ENCODE measurements at regions not wholly inside any gene's neighbourhood (a gene's known extent, or its start where the extent isn't known, plus 50 kb on each side); places are given as distances from the start of the nearest gene placed in this dataset.

DNA sequence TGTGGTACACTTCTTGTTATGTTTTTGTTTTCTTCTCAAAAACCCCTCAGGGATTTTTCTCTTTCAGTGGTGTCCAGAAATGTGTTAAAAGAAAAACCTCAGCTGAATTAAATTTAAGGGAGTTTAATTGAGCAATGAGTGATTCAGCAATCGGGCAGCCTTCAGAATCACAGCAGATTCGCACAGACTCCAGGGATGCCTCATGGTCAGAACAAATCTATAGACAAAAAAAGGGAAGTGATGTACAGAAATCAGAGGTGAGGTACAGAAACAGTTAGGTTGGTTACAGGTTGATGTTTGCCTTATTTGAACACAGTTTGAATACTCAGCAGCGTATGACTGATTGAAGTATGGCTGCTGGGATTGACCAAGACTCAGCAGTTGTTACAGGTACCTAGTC is 86.2 kb downstream of the TLR5 start:
- POLR2A ChIA-PET: no interaction called here
- Histone ChIP-seq H3K36me3 (ENCODE audit: control insufficient read depth, insufficient read depth, low read length) (no peaks in the 10 kb centered on the region), H3K4me3 (no peak overlapping the region), H3K9ac (ENCODE audit: insufficient read depth in 1 of 2, low read depth in 2 of 2, low read length in 2 of 2) (no peak overlapping the region), H3K9me3 (replicated peaks; ENCODE audit: control insufficient read depth, insufficient read depth, low read depth, low read length) (no peaks in the 10 kb centered on the region), H3K27ac (ENCODE audit: extremely low read depth, low read depth, low read length) (no peak overlapping the region), H3K4me2 (ENCODE audit: insufficient read depth, low read length) (no peak overlapping the region), H3K9me1 (ENCODE audit: control insufficient read depth, insufficient read depth, low read length) (no peaks in the 10 kb centered on the region), H4K20me1 (replicated peaks; ENCODE audit: control insufficient read depth, insufficient read depth, low read length) (no peaks in the 10 kb centered on the region), H3K27me3 (ENCODE audit: control insufficient read depth in 2 of 2, insufficient read depth in 2 of 2, low read length in 2 of 2) (peaks cover 7 to 21% of the 10 kb centered on the region in 2 experiments; a peak in 3 of 5 replicates), H3K4me1 (replicated peaks in 1 of 2; ENCODE audit: control insufficient read depth in 2 of 2, insufficient read depth in 2 of 2, low read length in 2 of 2) (no peaks in the 10 kb centered on the region), H3K79me2 (ENCODE audit: control insufficient read depth, insufficient read depth, low read length) (no peaks in the 10 kb centered on the region), H2AFZ (ENCODE audit: low read depth, low read length) (no peak overlapping the region)
- in situ Hi-C loops (cut with MboI) (no loop called here), intact Hi-C loops (cut with micrococcal nuclease) (no loop called here)
- TF ChIP-seq, protein P1, sequence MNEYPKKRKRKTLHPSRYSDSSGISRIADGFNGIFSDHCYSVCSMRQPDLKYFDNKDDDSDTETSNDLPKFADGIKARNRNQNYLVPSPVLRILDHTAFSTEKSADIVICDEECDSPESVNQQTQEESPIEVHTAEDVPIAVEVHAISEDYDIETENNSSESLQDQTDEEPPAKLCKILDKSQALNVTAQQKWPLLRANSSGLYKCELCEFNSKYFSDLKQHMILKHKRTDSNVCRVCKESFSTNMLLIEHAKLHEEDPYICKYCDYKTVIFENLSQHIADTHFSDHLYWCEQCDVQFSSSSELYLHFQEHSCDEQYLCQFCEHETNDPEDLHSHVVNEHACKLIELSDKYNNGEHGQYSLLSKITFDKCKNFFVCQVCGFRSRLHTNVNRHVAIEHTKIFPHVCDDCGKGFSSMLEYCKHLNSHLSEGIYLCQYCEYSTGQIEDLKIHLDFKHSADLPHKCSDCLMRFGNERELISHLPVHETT (CRISPR knock-in tag; conservative IDR thresholded peaks at IDR 0.05 in 1 of 2, IDR thresholded peaks at IDR 0.05 in 1 of 2): no peak
- TF ChIP-seq SPI1 (IDR thresholded peaks at IDR 0.05; ENCODE audit: borderline replicate concordance, low read depth, low read length) (peak; percentile 67), BRF1 (IDR thresholded peaks at IDR 0.05; ENCODE audit: borderline replicate concordance, extremely low read depth, insufficient read length) (no peak), RBM39 (optimal IDR thresholded peaks at IDR 0.05; ENCODE audit: low read depth, low read length) (no peak)
- WGBS (ENCODE audit: insufficient coverage, low coverage, missing lambda C conversion rate): 0% methylated on average over 3 of the region's 3 CpGs
- FAIRE-seq (no peak), DNase-seq (ENCODE audit: extremely low read depth in 1 of 4, low spot score in 3 of 4) (no peak), ATAC-seq (no peak)
- BruUV-seq (replicated peaks): no TSS peak
- CTCF ChIA-PET (ENCODE audit: low intra/inter-chr PET ratio): no interaction called here
